Ectodermal cell (in vitro differentiated cells): ENCODE measurements at regions not wholly inside any gene's neighbourhood (a gene's known extent, or its start where the extent isn't known, plus 50 kb on each side); places are given as distances from the start of the nearest gene placed in this dataset.

ENCODE experiments used
- H3K27ac ChIP-seq: 2 replicates; pipeline ENCODE4 v1.7.0; 2013; ENCODE audit warnings: mild to moderate bottlenecking, low read depth, low read length; ENCODE audit not compliant: insufficient read depth, poor library complexity, severe bottlenecking
- H3K27me3 ChIP-seq: 2 replicates; pipeline ENCODE4 v1.7.0; 2013; ENCODE audit warnings: mild to moderate bottlenecking, low read length; ENCODE audit not compliant: insufficient read depth, control insufficient read depth, poor library complexity, severe bottlenecking
- H3K36me3 ChIP-seq: one replicate; pipeline ENCODE4 v1.7.0; 2013; ENCODE audit warnings: low read length; ENCODE audit not compliant: control insufficient read depth, insufficient read depth
- H3K4me1 ChIP-seq: one replicate; pipeline ENCODE4 v1.7.0; 2013; ENCODE audit warnings: low read length; ENCODE audit not compliant: control insufficient read depth, insufficient read depth
- H3K4me3 ChIP-seq: 2 replicates; pipeline ENCODE4 v1.7.0; 2013; ENCODE audit warnings: low read depth, low read length, control low read depth; ENCODE audit not compliant: insufficient read depth
- H3K9me3 ChIP-seq: 2 replicates; pipeline ENCODE4 v1.7.0; 2013; ENCODE audit warnings: mild to moderate bottlenecking, low read length, moderate library complexity; ENCODE audit not compliant: control insufficient read depth
- WGBS, 2 experiments: methylation state at CpG; one replicate each; pipeline ENCODE4 v1.1.7; 2013; ENCODE audit warnings: missing lambda C conversion rate in 2 of 2; 5-methylcytosine and 5-hydroxymethylcytosine counted together

DNA sequence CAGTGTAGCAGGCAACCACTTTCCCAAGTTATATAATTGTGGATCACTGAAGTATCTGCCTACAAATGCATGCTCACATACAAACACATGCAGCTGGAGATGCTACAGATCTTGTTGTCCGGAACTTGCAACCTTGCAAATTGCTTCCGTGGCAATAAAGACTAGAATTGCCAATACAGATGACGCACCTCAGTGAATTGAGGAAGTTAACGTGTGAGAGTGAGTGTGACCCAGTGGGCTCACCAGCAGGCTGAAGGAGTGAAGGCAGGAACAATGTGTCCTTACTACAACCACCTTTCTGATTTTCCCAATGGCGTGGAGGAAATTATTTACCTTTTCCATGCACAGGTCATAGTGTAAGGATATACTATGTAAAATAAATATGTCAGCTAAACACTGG is 89.4 kb upstream of the GRIP1 start:
- no peaks in the 10 kb centered on the region for H3K27me3 ChIP-seq
- H3K36me3 ChIP-seq, result no peaks in the 10 kb centered on the region
- H3K4me1 ChIP-seq, result no peaks in the 10 kb centered on the region
- H3K27ac ChIP-seq, result no peak overlapping the region
- H3K4me3 ChIP-seq, result no peak overlapping the region
- H3K9me3 ChIP-seq, result no peaks in the 10 kb centered on the region
- 88 to 98% methylated on average over 4 of the region's 5 CpGs for whole genome bisulfite sequencing, 2 experiments

DNA sequence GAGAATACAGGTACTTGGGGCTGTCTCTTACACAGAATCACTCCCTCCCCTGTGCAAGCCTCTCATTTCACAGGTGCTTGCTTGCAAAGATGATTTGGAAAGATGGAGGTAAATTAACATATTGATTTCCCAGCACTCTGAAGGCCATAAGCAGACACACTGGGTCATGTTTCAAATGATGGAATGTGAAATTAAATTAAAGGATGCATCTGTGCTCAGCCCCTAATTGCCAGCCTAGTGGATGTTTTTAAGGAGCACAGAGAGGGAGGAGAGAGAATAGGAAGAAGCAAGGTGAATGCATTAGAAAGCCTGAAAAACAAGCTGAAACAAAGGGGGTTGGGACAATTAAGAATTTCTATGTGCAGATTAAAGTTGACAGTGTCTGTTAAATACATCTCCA is 96.1 kb upstream of the GRIP1 start:
- no peaks in the 10 kb centered on the region for H3K4me1 ChIP-seq
- no peak overlapping the region for H3K27ac ChIP-seq
- no peak overlapping the region for H3K4me3 ChIP-seq
- no peaks in the 10 kb centered on the region for H3K36me3 ChIP-seq
- H3K27me3 ChIP-seq, result no peaks in the 10 kb centered on the region
- H3K9me3 ChIP-seq, result no peaks in the 10 kb centered on the region

- Histone ChIP-seq H3K27me3 (no peaks in the 10 kb centered on the region), H3K4me3 (no peak overlapping the region), H3K4me1 (no peaks in the 10 kb centered on the region), H3K9me3 (no peaks in the 10 kb centered on the region), H3K27ac (no peak overlapping the region), H3K36me3 (no peaks in the 10 kb centered on the region)
- 82 to 86% methylated on average over 4 of the region's 4 CpGs for WGBS, 2 experiments
These were observed 97.0 kb upstream of the GRIP1 start for GRCh38 chr12:66775871-66776270.

GRCh38 chr12:66776974-66777373 is 98.1 kb upstream of the GRIP1 start:
- Histone ChIP-seq H3K4me1 (no peaks in the 10 kb centered on the region), H3K36me3 (no peaks in the 10 kb centered on the region), H3K9me3 (no peaks in the 10 kb centered on the region), H3K4me3 (no peak overlapping the region), H3K27ac (no peak overlapping the region), H3K27me3 (no peaks in the 10 kb centered on the region)
- 81 to 94% methylated on average over 2 of the region's 2 CpGs for WGBS, 2 experiments

DNA sequence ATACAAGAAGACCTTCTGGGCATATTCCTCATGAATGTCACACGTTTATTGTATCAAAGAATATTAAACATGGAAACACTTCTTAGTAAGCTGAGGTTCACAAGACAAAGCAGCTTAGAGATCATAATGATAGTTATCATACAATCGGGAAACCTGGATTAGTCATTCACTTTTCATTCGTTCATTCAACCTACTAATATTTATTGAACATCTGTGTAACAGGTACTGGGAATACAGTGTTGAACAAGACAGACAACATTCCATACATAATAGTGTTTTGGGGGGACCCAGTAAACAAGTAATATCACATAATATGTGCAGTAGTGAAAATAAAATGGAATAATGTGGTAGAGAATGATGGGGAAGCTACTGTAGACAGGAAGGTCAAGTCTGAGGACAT is 100.6 kb upstream of the GRIP1 start:
- Histone ChIP-seq H3K27ac (no peak overlapping the region), H3K27me3 (no peaks in the 10 kb centered on the region), H3K9me3 (no peaks in the 10 kb centered on the region), H3K4me3 (no peak overlapping the region), H3K36me3 (no peaks in the 10 kb centered on the region), H3K4me1 (no peaks in the 10 kb centered on the region)
- WGBS, 2 experiments, result 100% methylated on average over 3 of the region's 3 CpGs

DNA sequence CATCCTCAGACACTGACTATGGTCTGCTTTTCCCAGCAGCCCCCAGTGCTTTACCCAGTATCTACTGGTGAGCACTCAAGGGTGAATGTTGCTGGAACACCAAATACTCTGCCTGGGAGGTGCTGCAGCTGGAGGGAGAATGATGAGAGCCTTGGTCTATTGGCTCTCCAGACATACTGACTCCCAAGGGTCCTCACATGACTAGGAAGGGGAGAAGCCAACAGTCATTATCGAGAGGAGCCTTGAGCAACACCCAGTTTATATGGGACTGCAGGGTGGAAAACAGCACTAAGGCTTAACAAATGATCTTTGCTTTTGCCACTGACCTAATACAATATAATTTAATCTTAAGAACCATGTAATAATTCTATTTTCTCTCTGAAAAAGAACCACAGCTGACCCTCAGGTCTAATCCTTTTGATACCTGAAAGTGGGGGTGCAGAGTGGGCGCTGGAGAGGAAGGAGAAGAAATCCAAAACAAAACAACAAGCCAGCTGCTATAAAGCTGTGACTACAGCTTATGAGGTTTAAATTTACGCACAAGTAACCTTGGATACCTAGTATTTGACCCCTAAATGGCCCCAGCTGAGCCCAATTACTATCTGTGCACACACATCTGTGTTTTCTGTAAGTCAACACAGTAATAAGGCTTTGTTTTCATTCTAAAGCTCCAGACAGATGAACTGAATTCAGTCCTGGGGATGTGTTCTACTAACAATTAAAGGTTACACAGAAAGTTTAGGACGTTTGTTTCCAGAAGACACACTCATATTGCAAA is 107.8 kb upstream of the GRIP1 start:
- Histone ChIP-seq H3K27ac (no peak overlapping the region), H3K36me3 (no peaks in the 10 kb centered on the region), H3K4me3 (no peak overlapping the region), H3K9me3 (no peaks in the 10 kb centered on the region), H3K4me1 (no peaks in the 10 kb centered on the region), H3K27me3 (no peaks in the 10 kb centered on the region)
- WGBS, 2 experiments, result 92 to 93% methylated on average over 3 to 4 of the region's 4 CpGs

- H3K36me3 ChIP-seq, result no peaks in the 10 kb centered on the region
- H3K4me1 ChIP-seq, result peaks cover 2% of the 10 kb centered on the region
- no peak overlapping the region for H3K4me3 ChIP-seq
- H3K27ac ChIP-seq, result no peak overlapping the region
- 55 to 71% methylated on average over 1 to 2 of the region's 2 CpGs for WGBS, 2 experiments
- H3K9me3 ChIP-seq, result no peaks in the 10 kb centered on the region
- no peaks in the 10 kb centered on the region for H3K27me3 ChIP-seq
These were observed 120.7 kb upstream of the GRIP1 start for GRCh38 chr12:66799551-66799950.

DNA sequence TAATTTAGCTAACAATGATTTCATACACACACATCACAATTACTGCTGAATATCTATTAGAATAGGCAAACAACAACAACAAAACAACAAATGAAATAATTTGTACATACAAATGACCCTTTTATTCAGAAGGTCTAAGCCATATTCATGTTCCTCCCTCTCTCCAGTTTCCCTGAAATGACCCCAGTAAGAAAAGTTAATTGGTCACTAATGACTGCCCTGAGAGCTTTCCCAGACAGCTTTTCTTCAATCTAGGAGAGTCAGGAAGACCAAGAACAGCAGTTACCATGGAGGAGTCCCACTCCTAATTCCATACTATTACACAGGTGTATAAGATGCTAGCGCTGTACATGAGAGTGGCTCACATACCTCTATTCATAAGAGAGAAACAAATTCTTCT is 121.2 kb upstream of the GRIP1 start:
- Histone ChIP-seq H3K9me3 (no peaks in the 10 kb centered on the region), H3K27me3 (no peaks in the 10 kb centered on the region), H3K27ac (no peak overlapping the region), H3K4me1 (peaks cover 5% of the 10 kb centered on the region), H3K4me3 (no peak overlapping the region), H3K36me3 (no peaks in the 10 kb centered on the region)
- 83 to 100% methylated on average over 1 of the region's 1 CpG for WGBS, 2 experiments

DNA sequence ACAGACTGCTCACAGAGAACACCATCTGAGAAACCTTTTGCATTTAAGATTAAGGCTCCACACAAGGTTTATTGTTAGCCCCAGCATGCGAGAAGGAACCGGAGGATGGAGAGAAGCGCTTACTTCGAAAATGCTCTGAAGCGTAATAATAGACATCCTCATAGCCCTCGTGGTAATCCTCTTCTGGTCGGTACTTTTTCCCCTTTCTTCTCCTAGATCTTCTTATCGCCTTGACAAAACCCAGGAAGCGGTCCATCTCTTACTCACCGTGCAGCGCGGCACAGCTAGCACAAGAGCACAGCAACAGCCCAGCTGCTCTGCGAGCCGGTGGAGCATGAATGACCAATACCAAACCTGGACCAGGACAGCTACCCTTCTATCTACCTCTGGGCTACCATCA is 125.1 kb upstream of the GRIP1 start:
- no peaks in the 10 kb centered on the region for H3K27me3 ChIP-seq
- peak overlapping the region; percentile 8 for H3K4me3 ChIP-seq
- no peaks in the 10 kb centered on the region for H3K9me3 ChIP-seq
- no peak overlapping the region for H3K27ac ChIP-seq
- WGBS, 2 experiments, result 36 to 45% methylated on average over 14 of the region's 14 CpGs
- H3K4me1 ChIP-seq, result peaks cover 5% of the 10 kb centered on the region
- no peaks in the 10 kb centered on the region for H3K36me3 ChIP-seq

DNA sequence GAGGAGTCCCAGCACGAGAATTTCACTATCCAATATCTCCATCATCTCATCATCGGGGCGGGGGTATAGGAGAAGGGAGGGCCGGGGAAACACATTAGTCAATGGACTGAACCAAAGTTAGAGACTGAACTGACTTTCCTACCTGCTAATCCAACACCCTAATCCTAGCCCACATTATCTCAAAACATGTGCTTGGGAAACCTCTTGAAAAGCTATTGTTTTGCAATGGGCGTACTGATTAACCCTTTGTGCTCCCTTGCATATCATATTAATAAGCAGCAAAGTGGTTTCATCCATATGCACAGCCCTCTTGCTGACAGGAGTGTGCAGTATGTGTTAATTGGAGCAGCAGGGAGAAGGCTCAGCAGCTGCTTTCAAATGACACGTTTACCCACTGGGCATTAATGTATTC is 125.7 kb upstream of the GRIP1 start:
- no peaks in the 10 kb centered on the region for H3K36me3 ChIP-seq
- no peaks in the 10 kb centered on the region for H3K9me3 ChIP-seq
- no peak overlapping the region for H3K4me3 ChIP-seq
- no peak overlapping the region for H3K27ac ChIP-seq
- peaks cover 5% of the 10 kb centered on the region for H3K4me1 ChIP-seq
- WGBS, 2 experiments, result 69 to 82% methylated on average over 1 to 6 of the region's 6 CpGs
- no peaks in the 10 kb centered on the region for H3K27me3 ChIP-seq

GRCh38 chr12:66808606-66809005 is 129.7 kb upstream of the GRIP1 start:
- no peaks in the 10 kb centered on the region for H3K9me3 ChIP-seq
- no peaks in the 10 kb centered on the region for H3K27me3 ChIP-seq
- no peaks in the 10 kb centered on the region for H3K36me3 ChIP-seq
- WGBS, 2 experiments, result 83 to 100% methylated on average over 1 of the region's 1 CpG
- peaks cover 5% of the 10 kb centered on the region for H3K4me1 ChIP-seq
- H3K4me3 ChIP-seq, result no peak overlapping the region
- no peak overlapping the region for H3K27ac ChIP-seq
